ENCODE measurements at regions not wholly inside any gene's neighbourhood (a gene's known extent, or its start where the extent isn't known, plus 50 kb on each side); places are given as distances from the start of the nearest gene placed in this dataset.

DNA sequence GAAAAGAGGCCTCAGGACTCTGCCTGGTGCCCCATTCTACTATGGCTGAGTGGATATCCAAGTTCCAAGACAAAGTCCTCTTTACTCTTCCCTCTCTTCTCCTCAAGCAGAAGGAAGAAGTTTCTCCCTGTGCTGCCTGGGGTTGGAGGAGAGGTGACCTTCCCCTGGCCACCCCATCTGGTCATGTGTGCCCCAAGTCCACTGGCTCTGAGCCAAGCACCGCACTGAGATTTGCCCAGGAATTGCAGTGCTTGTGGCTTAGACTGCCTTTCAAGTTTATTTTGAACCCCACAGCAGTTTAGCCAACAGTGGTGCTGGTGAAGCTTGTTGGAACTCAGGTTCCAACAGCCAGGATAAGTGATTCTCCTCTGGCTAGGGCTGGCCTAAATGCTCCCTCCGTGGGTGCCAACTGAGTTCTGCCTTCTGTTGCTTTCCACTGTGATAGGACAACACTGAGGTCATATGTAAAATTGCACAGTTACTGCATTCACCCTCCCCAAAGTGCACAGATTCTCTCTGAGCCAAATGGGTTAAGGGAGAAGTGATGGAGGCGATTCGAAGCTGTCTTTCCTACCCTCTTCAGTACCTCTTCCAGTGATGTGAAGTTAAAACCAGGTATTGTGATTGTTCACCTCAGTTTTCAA is 69.9 kb downstream of the TMCO5A start:
- TF ChIP-seq, protein P1, sequence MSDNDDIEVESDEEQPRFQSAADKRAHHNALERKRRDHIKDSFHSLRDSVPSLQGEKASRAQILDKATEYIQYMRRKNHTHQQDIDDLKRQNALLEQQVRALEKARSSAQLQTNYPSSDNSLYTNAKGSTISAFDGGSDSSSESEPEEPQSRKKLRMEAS (IDR thresholded peaks at IDR 0.05; ENCODE audit: insufficient read depth, insufficient read length) = no peak
- TF ChIP-seq, protein P2, sequence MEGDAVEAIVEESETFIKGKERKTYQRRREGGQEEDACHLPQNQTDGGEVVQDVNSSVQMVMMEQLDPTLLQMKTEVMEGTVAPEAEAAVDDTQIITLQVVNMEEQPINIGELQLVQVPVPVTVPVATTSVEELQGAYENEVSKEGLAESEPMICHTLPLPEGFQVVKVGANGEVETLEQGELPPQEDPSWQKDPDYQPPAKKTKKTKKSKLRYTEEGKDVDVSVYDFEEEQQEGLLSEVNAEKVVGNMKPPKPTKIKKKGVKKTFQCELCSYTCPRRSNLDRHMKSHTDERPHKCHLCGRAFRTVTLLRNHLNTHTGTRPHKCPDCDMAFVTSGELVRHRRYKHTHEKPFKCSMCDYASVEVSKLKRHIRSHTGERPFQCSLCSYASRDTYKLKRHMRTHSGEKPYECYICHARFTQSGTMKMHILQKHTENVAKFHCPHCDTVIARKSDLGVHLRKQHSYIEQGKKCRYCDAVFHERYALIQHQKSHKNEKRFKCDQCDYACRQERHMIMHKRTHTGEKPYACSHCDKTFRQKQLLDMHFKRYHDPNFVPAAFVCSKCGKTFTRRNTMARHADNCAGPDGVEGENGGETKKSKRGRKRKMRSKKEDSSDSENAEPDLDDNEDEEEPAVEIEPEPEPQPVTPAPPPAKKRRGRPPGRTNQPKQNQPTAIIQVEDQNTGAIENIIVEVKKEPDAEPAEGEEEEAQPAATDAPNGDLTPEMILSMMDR (IDR thresholded peaks at IDR 0.05; ENCODE audit: extremely low read depth in 1 of 2, insufficient read depth in 1 of 2, low read depth in 1 of 2, low read length in 2 of 2) = no peak
- no peak for TF ChIP-seq EZH2 (IDR thresholded peaks at IDR 0.05; ENCODE audit: borderline replicate concordance, low read depth, low read length, severe bottlenecking)
- TF ChIP-seq FOS (IDR thresholded peaks at IDR 0.05; ENCODE audit: borderline replicate concordance, insufficient read depth, low read length) = no peak
- TF ChIP-seq POLR2A (IDR thresholded peaks at IDR 0.05; ENCODE audit: low read depth, low read length) = no peak

All from endothelial cell of umbilical vein (primary cell).